CD14-positive monocyte (primary cell): ENCODE measurements at regions not wholly inside any gene's neighbourhood (a gene's known extent, or its start where the extent isn't known, plus 50 kb on each side); places are given as distances from the start of the nearest gene placed in this dataset.
"Not testable (repeated sequence)": the region's sequence is repeated elsewhere in the genome, so short reads cannot be mapped to it uniquely, and the experiment has no call there.

Source experiments
- DNase-seq, 3 donors: peaks; one replicate each; pipeline ENCODE4 v3.0.0-alpha.2; 2011 to 2022
- H2AFZ ChIP-seq: 2 replicates; pipeline ENCODE4 v1.6.0; 2012; ENCODE audit warnings: mild to moderate bottlenecking, low read depth, low read length, inconsistent platforms; ENCODE audit not compliant: insufficient read depth, poor library complexity, severe bottlenecking
- H3K27ac ChIP-seq, 2 donors: 1 replicate in 1 of 2; 2 replicates in 1 of 2; pipeline ENCODE4 v1.5.1; 2012 to 2013; ENCODE audit warnings: low read length in 2 of 2, control low read depth in 1 of 2, inconsistent platforms in 1 of 2, low read depth in 1 of 2, mild to moderate bottlenecking in 1 of 2
- H3K27me3 ChIP-seq, 2 donors: one replicate each; pipeline versions ENCODE4 v1.6.0 to v1.6.1; 2011 to 2013; ENCODE audit warnings: low read length in 2 of 2; ENCODE audit not compliant: control insufficient read depth in 2 of 2, insufficient read depth in 2 of 2
- H3K36me3 ChIP-seq, 2 donors: replicated peaks in 1 of 2; 1 replicate in 1 of 2; 2 replicates in 1 of 2; pipeline versions ENCODE4 v1.5.1 to v1.6.1; 2012 to 2013; ENCODE audit warnings: low read length in 2 of 2, control low read depth in 1 of 2, inconsistent platforms in 1 of 2, mild to moderate bottlenecking in 1 of 2; ENCODE audit not compliant: insufficient read depth in 2 of 2, control insufficient read depth in 1 of 2
- H3K4me1 ChIP-seq, 2 donors: 1 replicate in 1 of 2; 2 replicates in 1 of 2; pipeline versions ENCODE4 v1.5.1 to v1.6.1; 2012 to 2013; ENCODE audit warnings: low read length in 2 of 2, control low read depth in 1 of 2, inconsistent platforms in 1 of 2, mild to moderate bottlenecking in 1 of 2, moderate library complexity in 1 of 2; ENCODE audit not compliant: insufficient read depth in 2 of 2, control insufficient read depth in 1 of 2
- H3K4me2 ChIP-seq: replicated peaks from 2 replicates; pipeline ENCODE3; 2012; ENCODE audit warnings: low read length, moderate library complexity, mild to moderate bottlenecking; ENCODE audit not compliant: poor library complexity, severe bottlenecking; ENCODE audit errors: extremely low read depth
- H3K4me3 ChIP-seq, 3 experiments: fragments of 200-600 bp in 1 of 3; sonication (generic) in 1 of 3; replicated peaks in 1 of 3; 1 replicate in 2 of 3; 2 replicates in 1 of 3; pipeline ENCODE4 v1.5.1; 2011 to 2013; ENCODE audit warnings: low read length in 3 of 3, mild to moderate bottlenecking in 3 of 3, control low read depth in 2 of 3, low read depth in 2 of 3, inconsistent platforms in 1 of 3, moderate library complexity in 1 of 3
- H3K79me2 ChIP-seq: 2 replicates; pipeline ENCODE4 v1.6.0; 2012; ENCODE audit warnings: mild to moderate bottlenecking, control low read depth, inconsistent platforms, low read length, moderate library complexity; ENCODE audit not compliant: insufficient read depth
- H3K9ac ChIP-seq: 2 replicates; pipeline ENCODE4 v1.6.0; 2017; ENCODE audit warnings: low read length, mild to moderate bottlenecking; ENCODE audit not compliant: insufficient read depth, poor library complexity, severe bottlenecking
- H3K9me3 ChIP-seq, 2 donors: replicated peaks in 1 of 2; 1 replicate in 1 of 2; 2 replicates in 1 of 2; pipeline versions ENCODE4 v1.5.1 to v1.6.1; 2012 to 2013; ENCODE audit warnings: low read length in 2 of 2, control low read depth in 1 of 2; ENCODE audit not compliant: control insufficient read depth in 1 of 2, insufficient read depth in 1 of 2
- H4K20me1 ChIP-seq: 2 replicates; pipeline ENCODE4 v1.6.0; 2012; ENCODE audit warnings: mild to moderate bottlenecking, low read length, control low read depth, moderate library complexity; ENCODE audit not compliant: insufficient read depth
- H3K27ac Mint-ChIP-seq, 7 donors: one replicate each; pipeline ENCODE4 v1.8.0; 2020; ENCODE audit warnings: mild to moderate bottlenecking in 7 of 7, mixed read lengths in 7 of 7, moderate library complexity in 6 of 7, inconsistent platforms in 2 of 7
- H3K27me3 Mint-ChIP-seq, 3 donors: one replicate each; pipeline ENCODE4 v1.8.0; 2021 to 2022; ENCODE audit warnings: low read depth in 3 of 3, mild to moderate bottlenecking in 3 of 3, mixed read lengths in 3 of 3, moderate library complexity in 3 of 3, inconsistent platforms in 1 of 3
- H3K36me3 Mint-ChIP-seq, 2 donors: one replicate each; pipeline ENCODE4 v1.8.0; 2020; ENCODE audit warnings: mixed read lengths in 2 of 2, inconsistent platforms in 1 of 2, mild to moderate bottlenecking in 1 of 2
- H3K4me1 Mint-ChIP-seq: one replicate; pipeline ENCODE4 v1.8.0; 2020; ENCODE audit warnings: mild to moderate bottlenecking, mixed read lengths
- H3K4me3 Mint-ChIP-seq, 2 donors: one replicate each; pipeline ENCODE4 v1.8.0; 2020; ENCODE audit warnings: mild to moderate bottlenecking in 2 of 2, mixed read lengths in 2 of 2, moderate library complexity in 1 of 2
- H3K9me3 Mint-ChIP-seq, 7 donors: one replicate each; pipeline ENCODE4 v1.8.0; 2020 to 2022; ENCODE audit warnings: mixed read lengths in 7 of 7, mild to moderate bottlenecking in 6 of 7, moderate library complexity in 6 of 7, inconsistent platforms in 2 of 7
- CTCF ChIP-seq: fragments of 200-600 bp; IDR thresholded peaks from one replicate; pipeline ENCODE4 v1.8.0; 2022; ENCODE audit warnings: antibody characterized with exemption, mild to moderate bottlenecking
- WGBS: methylation state at CpG from one replicate; pipeline ENCODE4 v1.1.5; 2013; ENCODE audit warnings: missing lambda C conversion rate; ENCODE audit not compliant: insufficient coverage; 5-methylcytosine and 5-hydroxymethylcytosine counted together
- intact Hi-C, 2 donors: fragments of 100-400 bp; cut with micrococcal nuclease; formaldehyde crosslinking; loops; one replicate each; pipeline versions ENCODE4 v1.15.0 to v1.15.1; 2023

DNA sequence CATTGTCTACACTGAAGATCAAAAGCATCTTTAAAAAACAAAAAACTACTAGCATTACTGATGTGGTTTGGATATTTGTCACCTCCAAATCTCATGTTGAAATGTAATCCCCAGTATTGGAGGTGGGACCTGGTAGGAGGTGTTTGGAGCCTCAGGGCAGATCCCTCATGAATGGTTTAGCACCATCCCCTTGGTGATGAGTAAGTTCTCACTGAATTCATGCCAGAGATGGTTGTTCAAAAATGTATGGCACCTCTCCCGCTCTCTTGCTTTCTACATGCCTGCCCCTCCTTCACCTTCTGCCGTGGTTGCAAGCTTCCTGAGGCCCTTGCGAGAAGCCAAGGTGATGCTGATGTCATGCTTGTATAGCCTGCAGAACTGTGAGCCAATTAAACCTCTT, 136.6 kb upstream of the FHIT start:
- Histone ChIP-seq H3K9ac (no peak overlapping the region), H3K36me3 (no peaks in the 10 kb centered on the region), H3K9me3 (peaks cover 9 to 12% of the 10 kb centered on the region in 2 donors), H3K27ac (no peak overlapping the region), H3K4me3 (no peak overlapping the region), H3K27me3 (no peaks in the 10 kb centered on the region), H3K4me2 (no peak overlapping the region), H3K4me1 (no peaks in the 10 kb centered on the region), H4K20me1 (no peaks in the 10 kb centered on the region), H3K79me2 (no peaks in the 10 kb centered on the region), H2AFZ (no peak overlapping the region)
- TF ChIP-seq CTCF, result no peak
- no peak for DNase-seq
- H3K36me3 Mint-ChIP-seq, result no peaks in the 10 kb centered on the region
- intact Hi-C loops, result no loop called here
- no peak overlapping the region for H3K27ac Mint-ChIP-seq
- H3K4me3 Mint-ChIP-seq, result no peak overlapping the region
- H3K27me3 Mint-ChIP-seq, result peaks cover 0 to 5% (median 2%) of the 10 kb centered on the region in 3 donors
- 74% methylated on average over 3 of the region's 3 CpGs for WGBS
- H3K9me3 Mint-ChIP-seq, result peaks cover 9 to 22% (median 16%) of the 10 kb centered on the region in 7 donors
- H3K4me1 Mint-ChIP-seq, result no peaks in the 10 kb centered on the region

- H3K27ac Mint-ChIP-seq, H3K27me3 ChIP-seq, H3K27me3 Mint-ChIP-seq, H3K4me1 ChIP-seq, H3K9ac ChIP-seq, H2AFZ ChIP-seq, intact Hi-C loops, H3K79me2 ChIP-seq, H3K36me3 Mint-ChIP-seq, H4K20me1 ChIP-seq, H3K27ac ChIP-seq, H3K36me3 ChIP-seq, DNase-seq, H3K4me2 ChIP-seq, H3K4me1 Mint-ChIP-seq, H3K4me3 ChIP-seq, H3K4me3 Mint-ChIP-seq: not testable (repeated sequence)
- 89% methylated on average over 6 of the region's 23 CpGs for WGBS
- peaks cover 21 to 46% (median 39%) of the 10 kb centered on the region in 7 donors for H3K9me3 Mint-ChIP-seq
- H3K9me3 ChIP-seq, result peaks cover 16 to 33% of the 10 kb centered on the region in 2 donors
Observed at GRCh38 chr3:61393480-61393947, 142.3 kb upstream of the FHIT start.
